Peyer's patch (tissue), 4 donors: ENCODE measurements at regions not wholly inside any gene's neighbourhood (a gene's known extent, or its start where the extent isn't known, plus 50 kb on each side); places are given as distances from the start of the nearest gene placed in this dataset.

ENCODE experiments used
- POLR2A ChIP-seq, 2 donors: fragments of 450-650 bp; IDR thresholded peaks; one replicate each; pipeline ENCODE4 v1.5.1; 2017; ENCODE audit warnings: antibody characterized with exemption in 2 of 2, mild to moderate bottlenecking in 2 of 2, moderate library complexity in 2 of 2
- TF ChIP-seq, protein P1 (sequence below), 6 experiments: fragments of 450-650 bp in 4 of 6; fragments of 200-600 bp in 2 of 6; sonication (generic) in 1 of 6; IDR thresholded peaks; one replicate each; pipeline ENCODE4 v1.5.1; 2017 to 2019; ENCODE audit warnings: antibody characterized with exemption in 6 of 6, mild to moderate bottlenecking in 3 of 6, moderate library complexity in 1 of 6

DNA sequence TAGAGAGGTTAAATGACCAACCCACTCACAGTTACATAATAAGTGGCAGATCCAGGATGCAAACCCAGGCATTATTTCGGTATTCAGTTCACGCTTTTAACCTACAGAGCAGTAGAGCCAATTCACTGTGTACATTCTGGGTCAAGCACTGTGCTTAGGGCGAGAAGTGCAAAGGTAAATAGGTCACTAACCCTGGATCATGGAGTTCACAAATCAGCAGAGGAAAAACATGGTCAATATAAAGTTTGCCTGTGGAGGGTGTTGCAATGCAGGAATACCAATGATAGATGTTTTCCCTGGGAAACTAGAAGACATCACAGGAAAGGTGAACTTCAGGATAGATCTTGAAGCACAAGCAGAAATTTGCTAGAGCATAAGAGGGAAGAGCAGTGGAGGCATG is 253.4 kb upstream of the NFIA start:
- TF ChIP-seq, protein P1, sequence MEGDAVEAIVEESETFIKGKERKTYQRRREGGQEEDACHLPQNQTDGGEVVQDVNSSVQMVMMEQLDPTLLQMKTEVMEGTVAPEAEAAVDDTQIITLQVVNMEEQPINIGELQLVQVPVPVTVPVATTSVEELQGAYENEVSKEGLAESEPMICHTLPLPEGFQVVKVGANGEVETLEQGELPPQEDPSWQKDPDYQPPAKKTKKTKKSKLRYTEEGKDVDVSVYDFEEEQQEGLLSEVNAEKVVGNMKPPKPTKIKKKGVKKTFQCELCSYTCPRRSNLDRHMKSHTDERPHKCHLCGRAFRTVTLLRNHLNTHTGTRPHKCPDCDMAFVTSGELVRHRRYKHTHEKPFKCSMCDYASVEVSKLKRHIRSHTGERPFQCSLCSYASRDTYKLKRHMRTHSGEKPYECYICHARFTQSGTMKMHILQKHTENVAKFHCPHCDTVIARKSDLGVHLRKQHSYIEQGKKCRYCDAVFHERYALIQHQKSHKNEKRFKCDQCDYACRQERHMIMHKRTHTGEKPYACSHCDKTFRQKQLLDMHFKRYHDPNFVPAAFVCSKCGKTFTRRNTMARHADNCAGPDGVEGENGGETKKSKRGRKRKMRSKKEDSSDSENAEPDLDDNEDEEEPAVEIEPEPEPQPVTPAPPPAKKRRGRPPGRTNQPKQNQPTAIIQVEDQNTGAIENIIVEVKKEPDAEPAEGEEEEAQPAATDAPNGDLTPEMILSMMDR (IDR thresholded peaks at IDR 0.05): no peak
- no peak for TF ChIP-seq POLR2A (IDR thresholded peaks at IDR 0.05)
